Caco-2 (cell line): ENCODE measurements at regions not wholly inside any gene's neighbourhood (a gene's known extent, or its start where the extent isn't known, plus 50 kb on each side); places are given as distances from the start of the nearest gene placed in this dataset.

Experiments used
- BruUV-seq: library from RNA; stranded (reverse); fragments of 400-500 nt; replicated peaks from 2 replicates; lab custom pipeline; 2021; lab: Mats Ljungman, UMichigan
- CTCF ChIA-PET: fragments of 300-600 bp; sonication (Branson Sonifier 250); formaldehyde crosslinking; loops from one replicate; lab custom pipeline; 2022; ENCODE audit warnings: antibody characterized with exemption; lab: Charles Lee
- POLR2A ChIA-PET: fragments of 300-600 bp; sonication (Branson Sonifier 250); formaldehyde crosslinking; loops from one replicate; lab custom pipeline; 2022; ENCODE audit warnings: antibody characterized with exemption; lab: Charles Lee
- DNase-seq, 2 experiments: peaks; one replicate each; pipeline versions ENCODE4 v3.0.0 to v3.0.0-alpha.2; 2020 to 2022
- H3K27me3 ChIP-seq: replicated peaks from 2 replicates; pipeline ENCODE4 v1.6.0; 2011; ENCODE audit warnings: low read length; ENCODE audit not compliant: control insufficient read depth, insufficient read depth
- H3K36me3 ChIP-seq: 2 replicates; pipeline ENCODE4 v1.5.1; 2011; ENCODE audit warnings: low read length; ENCODE audit not compliant: control insufficient read depth, insufficient read depth
- H3K4me1 ChIP-seq: fragments of 250-450 bp; sonication (Bioruptor Pico); 2 replicates; pipeline ENCODE4 v1.5.1; 2020; ENCODE audit warnings: mild to moderate bottlenecking
- H3K4me3 ChIP-seq: 2 replicates; pipeline ENCODE4 v1.5.1; 2011; ENCODE audit warnings: low read depth, mild to moderate bottlenecking, control low read depth, low read length
- H3K9me3 ChIP-seq: fragments of 250-450 bp; sonication (Bioruptor Pico); 2 replicates; pipeline ENCODE4 v1.5.1; 2020; ENCODE audit warnings: mild to moderate bottlenecking, moderate library complexity
- H3K27ac Mint-ChIP-seq: one replicate; pipeline ENCODE4 v1.8.0; 2022; ENCODE audit warnings: mixed read lengths; ENCODE audit not compliant: unreplicated experiment
- H3K27me3 Mint-ChIP-seq: one replicate; pipeline ENCODE4 v1.8.0; 2022; ENCODE audit warnings: mixed read lengths; ENCODE audit not compliant: insufficient read depth, unreplicated experiment
- H3K36me3 Mint-ChIP-seq: one replicate; pipeline ENCODE4 v1.8.0; 2022; ENCODE audit warnings: mild to moderate bottlenecking, mixed read lengths; ENCODE audit not compliant: insufficient read depth, unreplicated experiment
- H3K4me1 Mint-ChIP-seq: one replicate; pipeline ENCODE4 v1.8.0; 2022; ENCODE audit warnings: low read depth, mixed read lengths; ENCODE audit not compliant: unreplicated experiment
- H3K4me3 Mint-ChIP-seq: one replicate; pipeline ENCODE4 v1.8.0; 2022; ENCODE audit warnings: mild to moderate bottlenecking, moderate library complexity, mixed read lengths; ENCODE audit not compliant: unreplicated experiment
- H3K9me3 Mint-ChIP-seq: one replicate; pipeline ENCODE4 v1.8.0; 2022; ENCODE audit warnings: mixed read lengths; ENCODE audit not compliant: unreplicated experiment
- intact Hi-C: fragments of 100-400 bp; cut with micrococcal nuclease; formaldehyde crosslinking; loops from one replicate; pipeline ENCODE4 v1.10.0; 2022; ENCODE audit not compliant: unreplicated experiment
- TF ChIP-seq, protein P1 (sequence below), 2 experiments: fragments of 200-600 bp in 1 of 2; IDR thresholded peaks; 1 replicate in 1 of 2; 2 replicates in 1 of 2; pipeline versions ENCODE4 v1.5.1 to v1.8.0; 2011 to 2022; ENCODE audit warnings: antibody characterized with exemption in 1 of 2, control low read depth in 1 of 2, inconsistent platforms in 1 of 2, low read depth in 1 of 2, low read length in 1 of 2, mild to moderate bottlenecking in 1 of 2, moderate library complexity in 1 of 2; ENCODE audit not compliant: insufficient read depth in 1 of 2, severe bottlenecking in 1 of 2, unreplicated experiment in 1 of 2

DNA sequence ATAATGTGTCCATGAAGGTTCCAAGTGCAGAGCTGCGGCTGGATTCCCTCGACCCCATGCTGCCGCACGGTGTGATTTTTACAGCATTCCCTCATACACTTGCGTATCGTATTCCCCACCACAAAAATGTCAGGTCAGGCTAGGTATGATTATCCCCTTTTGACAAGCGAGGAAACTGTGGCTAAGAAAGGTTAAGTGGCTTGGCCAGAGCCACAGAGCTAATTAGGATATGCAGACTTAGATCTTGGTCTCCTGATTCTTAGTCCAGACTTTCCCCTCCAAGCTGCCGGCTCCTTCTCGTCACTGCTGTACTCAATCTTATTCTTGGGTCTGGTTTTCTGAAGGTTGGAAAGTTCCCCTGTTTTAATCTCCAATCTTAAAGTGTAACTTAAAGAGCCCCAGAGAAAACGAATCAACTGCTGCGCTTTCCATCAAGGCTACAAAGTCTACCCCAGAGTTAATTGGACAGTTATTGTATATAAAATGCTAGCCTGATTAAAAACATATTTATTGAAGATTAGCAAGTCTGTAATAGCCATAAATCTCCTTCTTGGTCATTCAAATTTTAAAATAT, 176.6 kb downstream of the ADAMTS15 start:
- Mint-ChIP-seq H3K27me3 (peaks cover 27% of the 10 kb centered on the region), H3K36me3 (no peaks in the 10 kb centered on the region), H3K27ac (no peak overlapping the region), H3K4me1 (no peaks in the 10 kb centered on the region), H3K9me3 (no peaks in the 10 kb centered on the region), H3K4me3 (no peak overlapping the region)
- Histone ChIP-seq H3K9me3 (no peaks in the 10 kb centered on the region), H3K4me3 (no peak overlapping the region), H3K36me3 (no peaks in the 10 kb centered on the region), H3K27me3 (no peaks in the 10 kb centered on the region), H3K4me1 (no peaks in the 10 kb centered on the region)
- ChIA-PET CTCF (no interaction called here), POLR2A (no interaction called here)
- DNase-seq = no peak
- intact Hi-C loops = loop anchor here (1.0 kb wide), 1 partner anchor 190 kb away; no protein-coding TSS in a partner anchor
- TF ChIP-seq, protein P1, sequence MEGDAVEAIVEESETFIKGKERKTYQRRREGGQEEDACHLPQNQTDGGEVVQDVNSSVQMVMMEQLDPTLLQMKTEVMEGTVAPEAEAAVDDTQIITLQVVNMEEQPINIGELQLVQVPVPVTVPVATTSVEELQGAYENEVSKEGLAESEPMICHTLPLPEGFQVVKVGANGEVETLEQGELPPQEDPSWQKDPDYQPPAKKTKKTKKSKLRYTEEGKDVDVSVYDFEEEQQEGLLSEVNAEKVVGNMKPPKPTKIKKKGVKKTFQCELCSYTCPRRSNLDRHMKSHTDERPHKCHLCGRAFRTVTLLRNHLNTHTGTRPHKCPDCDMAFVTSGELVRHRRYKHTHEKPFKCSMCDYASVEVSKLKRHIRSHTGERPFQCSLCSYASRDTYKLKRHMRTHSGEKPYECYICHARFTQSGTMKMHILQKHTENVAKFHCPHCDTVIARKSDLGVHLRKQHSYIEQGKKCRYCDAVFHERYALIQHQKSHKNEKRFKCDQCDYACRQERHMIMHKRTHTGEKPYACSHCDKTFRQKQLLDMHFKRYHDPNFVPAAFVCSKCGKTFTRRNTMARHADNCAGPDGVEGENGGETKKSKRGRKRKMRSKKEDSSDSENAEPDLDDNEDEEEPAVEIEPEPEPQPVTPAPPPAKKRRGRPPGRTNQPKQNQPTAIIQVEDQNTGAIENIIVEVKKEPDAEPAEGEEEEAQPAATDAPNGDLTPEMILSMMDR (IDR thresholded peaks at IDR 0.05; ENCODE audit: insufficient read depth in 1 of 2, low read depth in 1 of 2, low read length in 1 of 2, severe bottlenecking in 1 of 2, unreplicated experiment in 1 of 2) = no peak
- no TSS peak for BruUV-seq

DNA sequence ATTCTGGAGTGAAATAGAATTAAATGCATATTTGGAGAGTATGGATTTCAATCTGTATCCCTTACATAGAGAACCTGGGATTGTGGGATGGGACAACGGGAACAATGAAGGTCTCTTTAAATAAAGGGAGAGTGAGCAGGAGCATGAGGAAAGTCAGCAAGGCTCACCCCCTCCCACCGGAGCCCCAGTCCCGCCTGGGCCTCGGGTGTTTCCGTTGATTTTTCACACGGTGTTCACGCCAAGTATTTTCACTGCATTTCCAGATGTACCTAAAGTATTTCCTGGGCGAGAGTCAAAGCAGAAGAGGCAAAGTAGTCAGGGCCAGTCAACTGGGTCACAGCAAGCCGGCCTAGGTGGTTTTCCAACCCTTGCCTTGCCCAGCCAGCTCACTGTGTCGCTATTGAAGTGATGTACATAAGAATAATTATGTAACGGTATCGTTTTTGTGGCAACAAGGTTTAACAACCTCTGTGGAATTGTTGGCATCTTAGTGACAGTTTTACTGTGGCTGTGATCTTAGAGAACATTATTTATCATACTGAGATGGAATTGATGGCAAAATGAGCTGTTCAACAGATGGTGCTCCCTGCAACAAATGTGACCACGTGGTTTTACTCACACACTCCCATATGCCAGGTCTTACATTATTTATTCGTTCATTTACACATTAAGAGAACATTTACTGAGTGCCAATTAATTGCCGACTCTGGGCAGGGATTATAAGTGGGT, 177.3 kb downstream of the ADAMTS15 start:
- Histone ChIP-seq H3K36me3 (no peaks in the 10 kb centered on the region), H3K9me3 (no peaks in the 10 kb centered on the region), H3K27me3 (0 out of 2 replicates have a peak, but pooled peaks cover 1% of the 10 kb centered on the region), H3K4me3 (no peak overlapping the region), H3K4me1 (no peaks in the 10 kb centered on the region)
- no TSS peak for BruUV-seq
- H3K4me1 Mint-ChIP-seq = no peaks in the 10 kb centered on the region
- ChIA-PET CTCF (interaction anchor here (0.6 kb wide), 1 partner anchor 194 kb away, joined by 4 read pairs; no protein-coding TSS in a partner anchor), POLR2A (no interaction called here)
- DNase-seq = no peak
- TF ChIP-seq, protein P1 (IDR thresholded peaks at IDR 0.05; ENCODE audit: insufficient read depth in 1 of 2, low read depth in 1 of 2, low read length in 1 of 2, severe bottlenecking in 1 of 2, unreplicated experiment in 1 of 2) = no peak
- intact Hi-C loops = no loop called here
- no peaks in the 10 kb centered on the region for H3K36me3 Mint-ChIP-seq
- H3K9me3 Mint-ChIP-seq = no peaks in the 10 kb centered on the region
- H3K27me3 Mint-ChIP-seq = peaks cover 25% of the 10 kb centered on the region
- no peak overlapping the region for H3K4me3 Mint-ChIP-seq
- no peak overlapping the region for H3K27ac Mint-ChIP-seq

DNA sequence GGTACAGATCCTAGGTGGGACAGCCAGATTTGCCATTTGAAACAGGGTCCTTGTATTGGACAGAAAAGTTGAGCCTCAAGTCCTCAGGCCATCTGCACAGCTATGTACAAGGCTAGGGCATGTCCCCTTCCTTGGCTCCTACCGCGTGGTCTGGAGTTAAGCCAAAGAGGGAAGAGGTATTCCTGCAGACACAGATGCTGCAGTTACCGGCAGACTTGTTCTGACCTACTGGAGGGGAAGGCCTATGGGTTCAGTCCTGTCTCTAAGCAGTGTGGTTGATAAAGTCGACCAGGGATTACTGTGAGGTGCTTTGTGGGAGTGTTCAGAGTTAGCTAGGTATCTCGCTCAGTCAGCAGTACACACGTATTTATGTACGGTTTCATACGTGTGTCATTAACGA, 180.6 kb downstream of the ADAMTS15 start:
- no peaks in the 10 kb centered on the region for H3K9me3 Mint-ChIP-seq
- H3K4me3 ChIP-seq = no peak overlapping the region
- no peak overlapping the region for H3K4me3 Mint-ChIP-seq
- intact Hi-C loops = no loop called here
- H3K27me3 ChIP-seq = peaks cover 1% of the 10 kb centered on the region; the same call in 1 of the 2 replicates
- CTCF ChIA-PET = no interaction called here
- DNase-seq = no peak
- no peaks in the 10 kb centered on the region for H3K9me3 ChIP-seq
- no peaks in the 10 kb centered on the region for H3K36me3 Mint-ChIP-seq
- H3K4me1 Mint-ChIP-seq = no peaks in the 10 kb centered on the region
- H3K4me1 ChIP-seq = no peaks in the 10 kb centered on the region
- no peak overlapping the region for H3K27ac Mint-ChIP-seq
- TF ChIP-seq, protein P1 (IDR thresholded peaks at IDR 0.05; ENCODE audit: insufficient read depth in 1 of 2, low read depth in 1 of 2, low read length in 1 of 2, severe bottlenecking in 1 of 2, unreplicated experiment in 1 of 2) = no peak
- H3K27me3 Mint-ChIP-seq = peaks cover 12% of the 10 kb centered on the region
- no TSS peak for BruUV-seq
- no peaks in the 10 kb centered on the region for H3K36me3 ChIP-seq
- POLR2A ChIA-PET = no interaction called here
